CD14-positive monocyte (primary cell): ENCODE measurements at regions not wholly inside any gene's neighbourhood (a gene's known extent, or its start where the extent isn't known, plus 50 kb on each side); places are given as distances from the start of the nearest gene placed in this dataset.

Source experiments
- DNase-seq, 3 donors: peaks; one replicate each; pipeline ENCODE4 v3.0.0-alpha.2; 2011 to 2022
- H2AFZ ChIP-seq: 2 replicates; pipeline ENCODE4 v1.6.0; 2012; ENCODE audit warnings: mild to moderate bottlenecking, low read depth, low read length, inconsistent platforms; ENCODE audit not compliant: insufficient read depth, poor library complexity, severe bottlenecking
- H3K27ac ChIP-seq, 2 donors: 1 replicate in 1 of 2; 2 replicates in 1 of 2; pipeline ENCODE4 v1.5.1; 2012 to 2013; ENCODE audit warnings: low read length in 2 of 2, control low read depth in 1 of 2, inconsistent platforms in 1 of 2, low read depth in 1 of 2, mild to moderate bottlenecking in 1 of 2
- H3K27me3 ChIP-seq, 2 donors: one replicate each; pipeline versions ENCODE4 v1.6.0 to v1.6.1; 2011 to 2013; ENCODE audit warnings: low read length in 2 of 2; ENCODE audit not compliant: control insufficient read depth in 2 of 2, insufficient read depth in 2 of 2
- H3K36me3 ChIP-seq, 2 donors: replicated peaks in 1 of 2; 1 replicate in 1 of 2; 2 replicates in 1 of 2; pipeline versions ENCODE4 v1.5.1 to v1.6.1; 2012 to 2013; ENCODE audit warnings: low read length in 2 of 2, control low read depth in 1 of 2, inconsistent platforms in 1 of 2, mild to moderate bottlenecking in 1 of 2; ENCODE audit not compliant: insufficient read depth in 2 of 2, control insufficient read depth in 1 of 2
- H3K4me1 ChIP-seq, 2 donors: 1 replicate in 1 of 2; 2 replicates in 1 of 2; pipeline versions ENCODE4 v1.5.1 to v1.6.1; 2012 to 2013; ENCODE audit warnings: low read length in 2 of 2, control low read depth in 1 of 2, inconsistent platforms in 1 of 2, mild to moderate bottlenecking in 1 of 2, moderate library complexity in 1 of 2; ENCODE audit not compliant: insufficient read depth in 2 of 2, control insufficient read depth in 1 of 2
- H3K4me2 ChIP-seq: replicated peaks from 2 replicates; pipeline ENCODE3; 2012; ENCODE audit warnings: low read length, moderate library complexity, mild to moderate bottlenecking; ENCODE audit not compliant: poor library complexity, severe bottlenecking; ENCODE audit errors: extremely low read depth
- H3K4me3 ChIP-seq, 3 experiments: fragments of 200-600 bp in 1 of 3; sonication (generic) in 1 of 3; replicated peaks in 1 of 3; 1 replicate in 2 of 3; 2 replicates in 1 of 3; pipeline ENCODE4 v1.5.1; 2011 to 2013; ENCODE audit warnings: low read length in 3 of 3, mild to moderate bottlenecking in 3 of 3, control low read depth in 2 of 3, low read depth in 2 of 3, inconsistent platforms in 1 of 3, moderate library complexity in 1 of 3
- H3K79me2 ChIP-seq: 2 replicates; pipeline ENCODE4 v1.6.0; 2012; ENCODE audit warnings: mild to moderate bottlenecking, control low read depth, inconsistent platforms, low read length, moderate library complexity; ENCODE audit not compliant: insufficient read depth
- H3K9ac ChIP-seq: 2 replicates; pipeline ENCODE4 v1.6.0; 2017; ENCODE audit warnings: low read length, mild to moderate bottlenecking; ENCODE audit not compliant: insufficient read depth, poor library complexity, severe bottlenecking
- H3K9me3 ChIP-seq, 2 donors: replicated peaks in 1 of 2; 1 replicate in 1 of 2; 2 replicates in 1 of 2; pipeline versions ENCODE4 v1.5.1 to v1.6.1; 2012 to 2013; ENCODE audit warnings: low read length in 2 of 2, control low read depth in 1 of 2; ENCODE audit not compliant: control insufficient read depth in 1 of 2, insufficient read depth in 1 of 2
- H4K20me1 ChIP-seq: 2 replicates; pipeline ENCODE4 v1.6.0; 2012; ENCODE audit warnings: mild to moderate bottlenecking, low read length, control low read depth, moderate library complexity; ENCODE audit not compliant: insufficient read depth
- H3K27ac Mint-ChIP-seq, 7 donors: one replicate each; pipeline ENCODE4 v1.8.0; 2020; ENCODE audit warnings: mild to moderate bottlenecking in 7 of 7, mixed read lengths in 7 of 7, moderate library complexity in 6 of 7, inconsistent platforms in 2 of 7
- H3K27me3 Mint-ChIP-seq, 3 donors: one replicate each; pipeline ENCODE4 v1.8.0; 2021 to 2022; ENCODE audit warnings: low read depth in 3 of 3, mild to moderate bottlenecking in 3 of 3, mixed read lengths in 3 of 3, moderate library complexity in 3 of 3, inconsistent platforms in 1 of 3
- H3K36me3 Mint-ChIP-seq, 2 donors: one replicate each; pipeline ENCODE4 v1.8.0; 2020; ENCODE audit warnings: mixed read lengths in 2 of 2, inconsistent platforms in 1 of 2, mild to moderate bottlenecking in 1 of 2
- H3K4me1 Mint-ChIP-seq: one replicate; pipeline ENCODE4 v1.8.0; 2020; ENCODE audit warnings: mild to moderate bottlenecking, mixed read lengths
- H3K4me3 Mint-ChIP-seq, 2 donors: one replicate each; pipeline ENCODE4 v1.8.0; 2020; ENCODE audit warnings: mild to moderate bottlenecking in 2 of 2, mixed read lengths in 2 of 2, moderate library complexity in 1 of 2
- H3K9me3 Mint-ChIP-seq, 7 donors: one replicate each; pipeline ENCODE4 v1.8.0; 2020 to 2022; ENCODE audit warnings: mixed read lengths in 7 of 7, mild to moderate bottlenecking in 6 of 7, moderate library complexity in 6 of 7, inconsistent platforms in 2 of 7
- CTCF ChIP-seq: fragments of 200-600 bp; IDR thresholded peaks from one replicate; pipeline ENCODE4 v1.8.0; 2022; ENCODE audit warnings: antibody characterized with exemption, mild to moderate bottlenecking
- WGBS: methylation state at CpG from one replicate; pipeline ENCODE4 v1.1.5; 2013; ENCODE audit warnings: missing lambda C conversion rate; ENCODE audit not compliant: insufficient coverage; 5-methylcytosine and 5-hydroxymethylcytosine counted together
- intact Hi-C, 2 donors: fragments of 100-400 bp; cut with micrococcal nuclease; formaldehyde crosslinking; loops; one replicate each; pipeline versions ENCODE4 v1.15.0 to v1.15.1; 2023

GRCh38 chr14:44347316-44347715 is 159.8 kb downstream of the FSCB start:
- intact Hi-C loops, result no loop called here
- Histone ChIP-seq H3K9ac (no peak overlapping the region), H2AFZ (no peak overlapping the region), H3K4me2 (no peak overlapping the region), H3K79me2 (no peaks in the 10 kb centered on the region), H3K4me1 (no peaks in the 10 kb centered on the region), H3K27ac (no peak overlapping the region), H3K4me3 (no peak overlapping the region), H3K27me3 (no peaks in the 10 kb centered on the region), H3K36me3 (no peaks in the 10 kb centered on the region), H4K20me1 (no peaks in the 10 kb centered on the region), H3K9me3 (peaks cover 8 to 25% of the 10 kb centered on the region in 2 donors)
- no peaks in the 10 kb centered on the region for H3K36me3 Mint-ChIP-seq
- peaks cover 7 to 18% (median 10%) of the 10 kb centered on the region in 7 donors for H3K9me3 Mint-ChIP-seq
- WGBS, result 67% methylated on average over 1 of the region's 1 CpG
- H3K4me3 Mint-ChIP-seq, result no peak overlapping the region
- no peaks in the 10 kb centered on the region for H3K27me3 Mint-ChIP-seq
- H3K4me1 Mint-ChIP-seq, result no peaks in the 10 kb centered on the region
- DNase-seq, result no peak
- TF ChIP-seq CTCF, result no peak
- H3K27ac Mint-ChIP-seq, result no peak overlapping the region

- WGBS, result no CpG with 5 or more reads among the region's 3 CpGs
- TF ChIP-seq CTCF, result no peak
- no peaks in the 10 kb centered on the region for H3K79me2 ChIP-seq
These were observed 166.0 kb downstream of the FSCB start for GRCh38 chr14:44341116-44341515.

More at GRCh38 chr14:44341116-44341515, 166.0 kb downstream of the FSCB start:
- no peaks in the 10 kb centered on the region for H3K36me3 Mint-ChIP-seq
- Histone ChIP-seq H3K36me3 (no peaks in the 10 kb centered on the region), H3K9ac (no peak overlapping the region), H3K4me1 (no peaks in the 10 kb centered on the region), H3K27ac (no peak overlapping the region), H3K9me3 (peaks cover 0 to 3% of the 10 kb centered on the region in 2 donors), H4K20me1 (no peaks in the 10 kb centered on the region), H2AFZ (no peak overlapping the region), H3K4me2 (no peak overlapping the region), H3K27me3 (no peaks in the 10 kb centered on the region), H3K4me3 (no peak overlapping the region)
- H3K9me3 Mint-ChIP-seq, result peaks cover 0 to 2% (median 0%) of the 10 kb centered on the region in 7 donors
- intact Hi-C loops, result no loop called here
- H3K4me3 Mint-ChIP-seq, result no peak overlapping the region
- no peak for DNase-seq
- no peaks in the 10 kb centered on the region for H3K27me3 Mint-ChIP-seq
- no peaks in the 10 kb centered on the region for H3K4me1 Mint-ChIP-seq
- no peak overlapping the region for H3K27ac Mint-ChIP-seq
